ENCODE measurements at regions not wholly inside any gene's neighbourhood (a gene's known extent, or its start where the extent isn't known, plus 50 kb on each side); places are given as distances from the start of the nearest gene placed in this dataset.

DNA sequence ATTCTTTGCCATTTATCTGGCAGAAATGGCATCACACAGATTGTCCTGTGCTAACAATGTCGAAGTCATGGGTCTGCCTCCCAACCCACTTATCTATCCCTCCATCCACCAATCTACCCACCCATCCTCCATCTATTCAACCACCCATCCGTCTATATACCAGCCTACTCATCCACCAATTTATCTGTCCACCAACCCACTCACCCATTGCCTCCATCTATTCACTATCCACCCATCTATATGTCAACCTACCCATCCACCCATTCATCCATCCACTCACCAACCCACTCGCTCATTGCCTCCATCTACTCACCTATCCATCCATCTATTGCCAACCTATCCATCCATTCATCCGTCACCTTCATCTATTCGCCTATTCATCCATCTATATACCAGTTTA is 521.2 kb downstream of the SHQ1 start:
- DNase-seq (ENCODE audit: low read depth in 2 of 2): no peak

DNA sequence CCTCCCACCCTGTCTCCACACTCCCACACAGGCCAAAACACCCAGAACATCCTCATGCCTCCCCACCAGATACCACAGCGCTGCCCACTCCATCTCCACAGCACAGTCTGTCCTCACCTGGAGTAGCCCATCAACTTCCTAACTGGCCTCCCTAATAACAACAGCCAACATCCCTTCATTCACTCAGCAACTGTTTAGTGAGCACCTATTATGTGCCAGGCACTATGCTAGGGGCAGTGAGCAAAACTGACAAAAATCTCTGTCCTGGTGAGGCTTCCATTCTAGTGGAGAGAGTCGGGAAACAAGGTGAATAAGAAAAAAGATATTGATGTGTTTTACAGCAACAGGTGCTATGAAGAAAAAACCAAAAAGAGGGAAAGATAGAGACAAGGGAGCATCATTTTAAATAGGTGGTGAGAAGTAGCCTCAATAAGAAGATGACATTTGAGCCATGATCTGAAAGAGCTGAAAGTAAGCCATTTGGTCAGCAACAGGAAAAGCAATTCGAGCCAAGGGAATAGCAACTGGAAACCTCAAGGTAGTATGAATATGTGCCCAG is 523.9 kb downstream of the SHQ1 start:
- DNase-seq (ENCODE audit: low read depth in 2 of 2): no peak

DNA sequence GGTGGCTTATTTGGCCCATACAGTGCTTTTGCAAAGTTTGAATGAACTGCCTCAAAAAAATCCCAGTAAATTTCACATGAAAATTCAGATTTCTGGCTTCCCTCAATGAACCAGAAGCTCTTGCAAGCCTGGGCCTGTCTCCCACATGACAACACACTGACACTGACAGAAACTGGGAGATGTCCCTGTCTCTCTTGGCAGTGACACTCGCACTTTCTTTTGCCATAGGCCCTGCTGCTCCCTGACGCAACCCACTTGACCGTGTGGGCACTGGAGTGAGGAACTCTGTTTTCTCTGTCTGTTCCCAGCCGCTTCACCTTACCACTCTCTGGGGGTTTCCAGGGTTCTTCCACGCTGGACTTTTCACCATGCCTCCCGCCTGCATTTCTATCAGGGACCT is 524.5 kb downstream of the SHQ1 start:
- DNase-seq (ENCODE audit: low read depth in 2 of 2): no peak

DNA sequence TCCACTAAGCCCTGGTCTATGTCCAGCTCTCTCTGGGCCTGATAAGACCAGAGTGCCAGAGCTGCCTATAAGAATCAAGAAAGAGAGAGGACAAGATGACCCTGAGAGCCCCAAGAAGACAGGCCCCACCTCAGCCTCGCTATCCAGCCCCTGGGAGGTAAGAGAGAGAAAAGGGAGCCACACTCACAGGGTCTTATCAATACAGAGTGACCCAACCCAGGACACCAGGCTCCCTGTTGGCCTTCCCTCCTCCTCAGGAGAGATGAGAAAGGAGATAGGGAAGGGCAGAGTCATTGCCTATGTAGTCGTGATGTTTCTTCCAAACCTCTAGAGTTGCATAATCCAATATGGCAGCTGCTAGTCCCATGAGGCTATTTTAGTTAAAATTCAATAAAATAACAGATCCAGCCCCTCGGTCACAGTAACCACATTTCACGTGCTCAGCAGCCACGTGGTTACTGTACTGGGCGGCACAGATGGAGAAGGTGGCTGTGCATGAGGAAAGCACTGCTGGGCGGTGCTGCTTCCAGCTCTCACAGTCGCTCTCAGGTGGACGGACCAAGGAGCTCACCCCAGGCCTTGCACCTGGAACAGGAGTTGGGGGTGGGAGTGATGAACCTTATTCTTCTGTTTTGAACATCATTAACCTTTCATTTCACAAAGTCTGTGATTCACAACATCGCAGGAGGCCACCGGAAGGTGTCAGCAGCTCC is 525.8 kb downstream of the SHQ1 start:
- no peak for DNase-seq (ENCODE audit: low read depth in 2 of 2)

DNA sequence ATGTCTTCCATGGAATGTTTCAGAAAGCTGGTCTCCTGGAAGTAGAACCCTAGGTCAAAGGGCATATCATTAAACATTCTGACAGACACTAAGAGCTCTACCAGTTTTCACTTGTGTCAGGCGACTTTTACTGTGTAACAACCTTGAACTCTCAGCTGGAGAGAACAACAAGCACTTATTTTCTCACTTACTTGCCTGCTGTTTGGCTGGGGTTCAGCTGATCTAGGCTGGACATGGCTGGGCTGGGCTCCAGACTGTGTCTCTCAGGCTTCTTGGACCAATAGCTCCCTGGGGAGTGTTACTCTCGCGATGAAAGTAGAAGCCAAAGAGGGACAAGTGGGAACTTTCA is 527.3 kb downstream of the SHQ1 start:
- DNase-seq (ENCODE audit: low read depth in 2 of 2): no peak

DNA sequence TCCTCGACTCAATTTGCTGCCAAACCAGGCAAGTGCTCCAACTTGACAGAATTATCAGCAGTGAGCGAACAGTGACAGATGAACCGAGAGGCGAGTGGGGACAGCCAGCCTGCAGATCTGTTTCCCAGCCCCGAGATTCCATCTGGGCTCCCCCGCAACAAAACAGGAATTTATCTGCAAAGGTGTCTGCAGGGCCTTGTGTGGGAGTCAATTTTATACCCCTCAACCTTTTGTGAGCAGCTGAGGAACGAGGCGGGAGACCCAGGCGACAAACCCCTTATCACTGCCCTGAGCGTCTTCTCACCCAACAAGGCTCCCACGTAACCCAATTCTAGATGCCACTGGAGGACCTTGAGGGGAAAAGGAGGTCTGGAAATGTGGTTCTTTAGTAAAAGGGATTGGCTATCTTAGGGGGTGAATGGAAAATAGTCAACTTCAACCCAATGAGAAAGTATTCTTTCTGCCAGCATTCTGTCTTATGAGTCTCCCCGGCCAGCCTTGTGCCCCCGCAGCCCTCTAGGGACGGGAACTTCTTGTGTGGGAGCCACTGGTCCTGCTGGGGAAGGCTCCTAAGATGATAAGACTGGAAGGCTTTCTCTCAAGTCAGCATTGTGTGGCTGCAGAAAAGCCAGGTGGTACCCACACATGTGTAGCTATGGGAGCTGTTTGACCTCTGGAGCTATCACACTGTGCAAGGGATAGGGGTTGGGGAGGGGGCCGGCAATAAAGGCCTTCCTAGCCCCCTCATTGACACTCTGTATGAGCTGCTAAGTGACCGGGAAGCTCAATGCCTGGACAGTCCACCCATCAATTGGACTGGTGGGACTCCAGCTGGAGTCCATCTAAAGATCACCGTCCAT is 527.9 kb downstream of the SHQ1 start:
- DNase-seq (ENCODE audit: low read depth in 2 of 2): no peak

DNA sequence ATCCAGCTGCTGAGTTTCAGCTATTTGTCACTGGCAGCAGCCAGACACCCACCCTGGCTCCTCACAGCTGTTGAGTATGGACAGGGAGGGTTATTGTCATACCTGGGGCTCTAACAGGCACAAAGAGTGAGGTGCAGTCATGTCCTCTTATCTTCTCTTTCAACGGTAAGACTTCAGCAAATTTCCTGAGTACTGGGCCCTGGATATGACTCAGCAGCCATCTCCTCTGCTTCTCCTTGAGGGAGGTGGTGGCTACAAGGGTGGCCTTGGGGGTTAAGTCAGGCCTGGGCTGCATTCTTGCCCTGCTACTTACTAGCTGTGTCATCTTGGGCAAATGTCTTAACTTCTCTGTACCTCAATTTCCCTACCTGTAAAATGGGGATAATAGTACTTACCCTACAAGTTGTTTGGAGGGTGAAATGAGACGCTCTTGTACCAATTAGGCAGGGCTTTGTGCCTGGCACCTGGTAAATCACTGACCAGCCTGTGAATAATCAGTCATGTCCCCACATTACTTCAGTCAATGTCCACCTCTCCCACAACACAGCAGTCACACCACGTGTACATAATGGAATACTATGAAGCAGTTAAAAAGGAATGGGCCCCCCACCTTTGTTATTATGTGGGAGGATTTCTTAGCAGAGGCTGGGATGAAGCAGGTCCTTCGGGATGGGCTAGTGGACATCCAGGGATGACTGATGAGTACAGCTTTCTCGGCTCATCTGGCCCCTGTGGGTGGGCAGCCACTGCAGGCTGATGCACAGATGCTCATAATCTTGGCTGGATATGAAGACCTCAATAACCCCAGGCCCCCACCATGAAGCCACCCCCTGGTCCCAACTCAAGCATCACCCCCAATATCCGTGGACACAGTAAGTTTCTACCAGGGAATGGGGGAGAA is 528.8 kb downstream of the SHQ1 start:
- no peak for DNase-seq (ENCODE audit: low read depth in 2 of 2)

DNA sequence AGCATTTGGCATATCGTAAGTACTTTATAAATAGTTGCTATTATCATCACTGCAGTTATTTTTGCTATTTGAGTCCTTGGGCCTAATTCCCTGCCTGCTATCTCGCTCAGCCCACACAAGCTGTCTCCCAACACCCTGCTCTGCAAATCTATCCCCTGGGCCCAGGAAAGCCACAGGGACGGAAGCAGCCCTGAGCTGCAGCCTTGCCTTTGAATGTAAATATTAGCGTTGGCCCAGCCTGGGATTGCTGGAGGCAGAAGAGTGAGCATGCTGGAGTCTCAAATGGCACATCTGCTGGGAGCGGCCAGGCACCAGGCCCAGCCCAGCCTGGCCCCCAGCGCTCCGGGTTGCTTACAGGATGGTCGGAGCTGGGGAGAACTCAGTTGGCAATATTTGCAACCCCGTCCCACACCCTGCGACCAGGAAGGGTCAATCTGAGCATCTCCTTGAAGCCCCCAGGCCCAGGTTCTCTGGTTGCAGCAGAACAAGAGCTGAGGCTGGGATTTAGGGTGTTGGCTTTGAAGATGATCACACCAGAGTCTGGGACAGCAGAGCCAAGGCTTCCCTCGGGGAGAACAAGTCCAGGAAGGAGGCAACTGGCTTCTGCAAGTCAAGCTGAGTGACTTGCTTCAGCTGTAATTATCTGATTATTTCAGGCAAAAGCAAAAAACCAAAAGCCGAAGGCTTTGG is 529.6 kb downstream of the SHQ1 start:
- no peak for DNase-seq (ENCODE audit: low read depth in 2 of 2)

DNA sequence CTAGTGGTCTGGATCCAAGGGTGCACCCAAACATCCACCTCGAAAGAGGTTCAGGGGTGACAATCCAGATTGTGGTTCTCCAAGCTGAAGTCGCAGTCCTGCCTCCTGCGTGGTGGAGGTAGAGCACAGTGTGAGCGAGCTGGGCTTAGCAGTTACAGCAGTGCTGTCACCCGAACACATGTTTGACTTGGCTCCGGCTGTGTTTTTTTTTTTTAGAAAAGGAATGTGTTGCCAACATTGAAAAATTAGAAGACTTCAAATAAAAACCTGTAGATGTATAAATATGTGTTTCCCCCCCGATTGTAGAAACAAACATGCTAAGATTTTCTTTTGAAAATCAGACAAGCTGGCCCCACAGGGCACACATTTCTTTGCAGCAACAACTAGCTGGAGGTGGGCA is 530.8 kb downstream of the SHQ1 start:
- no peak for DNase-seq (ENCODE audit: low read depth in 2 of 2)

DNA sequence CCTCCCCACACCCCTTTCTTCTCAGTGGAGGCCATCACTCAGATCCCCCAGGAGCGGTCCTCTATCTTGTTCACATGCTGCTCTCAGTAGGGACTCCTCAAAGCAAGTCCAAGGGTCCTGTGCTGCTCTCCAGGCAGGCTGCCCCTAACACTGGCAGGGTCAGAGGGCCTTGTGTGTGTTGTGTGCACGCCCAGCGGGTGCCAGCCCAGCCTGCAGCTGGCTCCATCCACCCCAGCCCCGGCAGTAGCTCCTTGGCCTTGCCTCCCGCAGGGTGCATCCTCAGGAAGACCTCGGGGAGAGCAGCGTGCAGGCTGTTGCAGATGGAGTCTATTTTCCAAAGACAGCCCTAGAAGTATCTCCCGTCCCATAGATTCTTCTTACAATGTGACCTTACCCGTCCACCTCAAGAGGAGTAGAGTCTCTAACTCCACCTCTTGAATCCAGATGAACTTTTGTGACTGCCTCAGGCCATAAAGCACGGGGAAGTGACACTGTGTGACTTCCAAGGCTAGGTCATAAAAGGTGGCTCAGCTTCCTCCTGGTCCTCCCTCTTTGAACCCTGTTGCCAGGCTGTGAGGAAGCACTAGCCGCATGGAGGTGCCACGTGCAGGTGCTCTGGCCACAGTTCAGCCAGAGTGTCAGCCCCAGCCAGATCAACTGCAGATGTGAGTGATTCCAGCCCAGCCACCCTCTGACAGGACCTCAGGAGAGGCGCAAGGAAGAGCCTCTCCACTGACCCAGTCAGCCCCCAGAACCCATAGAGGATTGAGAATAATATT is 531.6 kb downstream of the SHQ1 start:
- no peak for DNase-seq (ENCODE audit: low read depth in 2 of 2)

DNA sequence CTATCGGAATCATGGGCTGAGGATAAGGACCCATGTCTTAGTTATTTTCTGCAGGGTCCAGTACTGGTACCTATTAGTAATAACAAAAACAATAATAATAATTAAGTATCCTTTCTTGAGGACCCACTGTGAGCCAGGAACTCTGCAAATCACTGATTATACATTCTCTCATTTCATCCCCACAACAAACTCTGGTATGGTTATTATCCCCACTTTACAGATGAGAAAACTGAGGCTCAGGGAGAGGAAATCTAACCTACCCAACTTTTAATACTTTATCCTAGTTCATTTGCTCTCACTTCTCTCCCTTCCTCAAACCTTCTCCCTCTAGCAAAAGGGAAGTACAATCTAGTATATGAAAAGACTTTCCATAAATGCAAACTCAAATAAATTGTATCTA is 528.4 kb upstream of the PROK2 start:
- DNase-seq (ENCODE audit: low read depth in 2 of 2): no peak

DNA sequence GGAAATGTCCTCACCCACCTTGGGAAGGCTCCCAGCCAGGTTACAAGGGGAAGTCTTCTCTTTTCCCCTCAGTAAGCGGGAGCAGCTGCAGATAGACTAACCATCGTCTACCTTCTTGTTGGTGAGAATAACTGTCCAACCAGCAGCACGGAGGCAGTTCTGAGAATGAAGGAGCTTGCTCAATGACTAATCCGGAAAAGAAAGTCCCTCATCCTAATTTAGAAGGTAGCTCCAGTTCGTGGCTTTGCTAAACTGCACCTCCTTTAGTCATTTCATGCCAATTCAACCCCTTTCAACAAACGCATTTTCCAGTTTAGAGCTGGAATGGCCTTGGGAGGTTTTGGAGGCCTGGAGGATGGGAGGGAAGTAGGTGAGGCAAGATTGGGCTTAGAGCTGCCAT is 527.4 kb upstream of the PROK2 start:
- no peak for DNase-seq (ENCODE audit: low read depth in 2 of 2)

DNA sequence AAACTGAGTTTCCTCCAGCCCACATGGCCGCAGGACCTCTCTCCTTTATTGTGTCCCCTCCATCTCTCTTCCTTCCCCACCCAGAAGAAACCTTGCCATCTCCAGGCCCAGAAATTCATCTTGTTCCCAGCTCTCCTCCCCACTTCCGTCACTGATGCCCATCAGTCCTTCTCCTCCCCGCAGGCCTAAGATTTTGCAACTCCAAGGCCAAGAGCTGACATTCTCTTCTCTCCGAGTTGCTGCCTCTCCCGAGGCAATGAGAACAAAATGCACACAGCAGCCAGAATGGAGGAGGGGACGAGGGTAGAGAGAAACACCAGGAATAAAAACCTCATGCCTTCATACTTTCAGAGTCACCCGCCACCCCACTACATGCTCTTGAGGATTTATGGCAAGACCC is 526.5 kb upstream of the PROK2 start:
- no peak for DNase-seq (ENCODE audit: low read depth in 2 of 2)

DNA sequence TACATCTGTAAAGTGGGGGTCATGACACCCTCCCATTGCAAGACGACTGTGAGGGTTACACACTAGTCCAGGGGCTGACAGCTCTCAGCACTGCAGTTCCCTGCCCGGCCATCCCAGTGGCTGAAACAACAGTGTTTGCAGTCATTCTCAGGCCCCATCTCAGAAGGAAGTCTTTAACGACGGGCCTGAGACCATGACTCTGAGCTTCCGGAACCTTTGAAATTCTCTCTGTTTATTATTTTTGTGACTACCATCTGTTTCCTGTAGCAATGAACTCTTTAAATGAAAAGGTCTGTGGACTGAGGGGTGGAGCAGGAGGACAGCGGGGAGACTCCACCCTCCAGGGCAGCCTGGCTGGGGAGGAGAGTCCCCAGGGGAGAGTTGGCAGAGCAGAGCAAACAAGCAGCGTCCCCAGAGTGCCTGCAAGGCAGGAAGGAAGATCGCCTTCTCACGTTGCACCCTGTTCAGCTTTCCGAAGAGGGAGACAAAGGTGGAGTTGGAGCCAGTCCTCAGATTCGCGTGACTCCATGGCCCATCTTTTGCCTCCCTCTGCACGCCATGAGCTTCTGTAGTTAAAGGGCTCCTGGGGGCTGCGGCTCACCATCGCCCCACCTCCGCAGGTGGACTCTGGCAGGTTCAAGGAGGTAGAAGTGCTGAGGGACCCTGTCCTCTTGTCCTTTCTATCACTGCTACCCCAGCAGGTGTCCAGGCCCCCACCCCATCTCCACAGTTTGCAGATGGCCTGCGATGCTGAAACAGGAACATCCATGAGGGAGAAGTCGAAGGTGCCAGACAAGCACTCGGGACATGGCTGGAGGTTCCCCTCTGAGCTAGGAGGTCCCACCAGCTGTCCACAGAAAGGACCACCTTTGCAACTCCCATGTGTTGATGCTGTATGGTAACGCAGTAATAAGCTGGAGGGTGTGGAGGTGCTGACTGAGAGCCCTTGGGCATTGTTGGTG is 525.8 kb upstream of the PROK2 start:
- DNase-seq (ENCODE audit: low read depth in 2 of 2): no peak

DNA sequence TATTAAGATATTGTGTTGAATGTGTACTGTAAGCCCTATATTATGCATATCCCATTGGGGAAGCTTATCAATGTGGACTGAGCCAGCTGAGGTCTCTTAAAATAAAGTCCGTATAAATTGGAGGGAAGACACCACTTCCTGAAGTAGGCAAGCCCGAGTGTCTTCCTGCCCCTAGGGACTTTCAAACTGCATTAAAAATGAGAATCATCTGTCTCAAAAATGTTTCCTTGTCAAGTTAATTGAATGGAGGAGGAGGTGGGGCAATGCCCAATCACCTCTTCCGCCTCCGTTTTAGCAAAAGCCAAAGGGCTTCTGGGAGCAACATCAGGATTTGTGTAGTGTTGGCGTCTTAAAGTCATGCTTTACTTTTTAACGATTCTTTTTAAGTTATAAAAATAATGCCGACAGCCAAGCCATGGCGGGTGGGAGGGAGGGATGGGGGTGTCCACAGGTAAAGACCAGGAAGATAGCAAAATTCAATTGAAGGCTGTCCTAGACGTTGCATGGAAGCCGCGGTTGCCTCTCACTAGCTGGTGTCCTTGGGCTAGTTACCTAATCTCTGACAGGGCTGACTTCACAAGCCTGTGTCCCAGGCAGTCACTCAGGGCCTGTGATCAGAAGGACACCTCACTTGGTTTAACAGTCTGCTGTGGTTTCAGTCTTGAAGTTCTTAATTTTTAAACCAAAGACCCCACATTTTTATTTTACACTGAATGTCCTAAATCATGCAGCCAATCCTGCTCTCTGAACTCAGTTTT is 524.9 kb upstream of the PROK2 start:
- DNase-seq (ENCODE audit: low read depth in 2 of 2): no peak

DNA sequence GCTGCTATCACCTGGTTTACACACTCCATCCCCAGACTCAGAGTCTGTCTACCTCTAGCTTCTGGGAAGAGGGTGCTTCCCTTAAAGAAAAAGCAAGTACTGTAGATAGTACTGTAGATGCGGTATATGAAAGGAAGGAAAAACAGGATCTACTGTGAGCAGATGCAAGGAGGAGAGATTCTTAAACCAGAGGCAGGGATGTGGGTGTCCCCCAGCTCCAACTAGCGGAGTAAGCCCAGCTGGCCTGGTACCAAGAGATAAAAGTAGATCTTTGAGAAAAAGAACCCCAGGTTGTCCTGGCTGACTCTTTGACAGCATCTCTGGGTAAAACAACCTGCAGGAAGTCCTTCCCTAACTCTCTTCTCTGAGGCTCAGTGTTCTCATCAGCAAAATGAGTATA is 523.7 kb upstream of the PROK2 start:
- DNase-seq (ENCODE audit: low read depth in 2 of 2): no peak

DNA sequence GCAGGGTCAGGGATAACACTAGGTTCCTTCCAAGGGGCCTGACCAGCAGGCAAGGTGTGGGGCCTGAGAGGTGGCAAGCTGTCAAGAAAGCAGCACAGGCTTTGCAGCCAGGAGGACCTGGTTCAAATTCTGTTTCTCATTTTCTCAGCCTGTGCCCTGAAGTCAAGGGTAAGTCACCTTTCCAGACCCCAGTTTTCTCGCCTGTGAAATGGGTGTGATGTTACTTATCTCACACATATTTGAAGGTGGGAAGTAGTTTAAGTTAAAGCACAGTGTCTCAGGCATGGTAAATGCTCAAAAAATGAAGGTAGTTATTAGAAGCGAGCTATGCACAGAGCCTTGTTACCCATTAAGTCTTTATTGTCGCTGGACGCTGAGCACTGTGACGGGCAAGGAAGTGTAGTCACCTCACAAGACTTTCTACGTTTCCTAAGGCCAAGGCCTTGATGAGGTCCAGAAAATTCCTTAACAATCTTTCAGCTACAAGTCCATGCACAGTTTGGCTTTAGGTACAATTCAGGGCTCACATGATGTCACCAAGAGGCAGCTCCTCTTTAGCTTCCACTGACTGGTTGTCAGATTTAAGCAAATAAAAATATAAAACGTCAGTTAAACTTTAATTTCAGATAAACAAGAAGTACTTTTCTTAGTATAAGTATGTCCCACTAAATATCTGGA is 522.6 kb upstream of the PROK2 start:
- DNase-seq (ENCODE audit: low read depth in 2 of 2): no peak

DNA sequence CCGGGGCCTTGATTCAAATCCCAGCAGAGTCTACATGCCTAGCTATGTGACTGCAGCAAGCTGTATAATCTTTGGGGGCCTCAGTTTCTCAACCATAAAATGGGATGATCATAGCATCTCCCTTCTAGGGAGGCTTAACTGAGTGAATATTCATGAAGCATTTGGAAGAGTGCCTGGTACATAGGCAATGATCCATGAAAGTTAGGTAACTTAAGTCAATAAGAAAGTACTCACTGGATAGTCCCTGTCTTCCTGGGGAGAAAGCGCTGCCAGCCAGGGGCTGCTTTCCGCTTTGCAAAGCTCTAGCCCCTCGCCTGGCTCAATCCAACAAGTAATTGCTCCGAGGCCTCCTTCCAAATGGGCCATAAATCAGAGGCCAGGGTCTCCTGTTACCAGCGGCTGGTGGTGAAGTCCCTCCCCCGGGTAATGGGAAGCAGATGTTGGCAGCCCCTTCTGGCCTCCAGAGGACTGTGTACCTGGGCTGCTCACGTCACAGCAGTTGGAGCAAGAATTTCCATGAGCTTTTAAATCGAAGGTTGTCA is 521.9 kb upstream of the PROK2 start:
- DNase-seq (ENCODE audit: low read depth in 2 of 2): no peak

Measured in activated CD4-positive, alpha-beta T cell treated with anti-CD3 and anti-CD28 coated beads for 24 hours (primary cell).